ENCODE measurements at regions not wholly inside any gene's neighbourhood (a gene's known extent, or its start where the extent isn't known, plus 50 kb on each side); places are given as distances from the start of the nearest gene placed in this dataset.

- H3K9me3 ChIP-seq, result peaks cover 6 to 13% of the 10 kb centered on the region in 2 donors
These were observed 91.9 kb upstream of the GPC1 start for GRCh38 chr2:240343548-240343947.

GRCh38 chr2:240344904-240345303 is 90.6 kb upstream of the GPC1 start:
- Histone ChIP-seq H3K4me1 (no peaks in the 10 kb centered on the region), H3K4me3 (no peak overlapping the region), H3K27me3 (no peaks in the 10 kb centered on the region), H3K36me3 (no peaks in the 10 kb centered on the region), H3K9me3 (peaks cover 6 to 13% of the 10 kb centered on the region in 2 donors), H3K27ac (no peak overlapping the region)
- TF ChIP-seq CTCF (IDR thresholded peaks at IDR 0.05), result no peak
- no peak for DNase-seq (ENCODE audit: low spot score)

More at GRCh38 chr2:240343548-240343947, 91.9 kb upstream of the GPC1 start:
- Histone ChIP-seq H3K4me3 (no peak overlapping the region), H3K36me3 (no peaks in the 10 kb centered on the region), H3K27me3 (no peaks in the 10 kb centered on the region), H3K27ac (no peak overlapping the region), H3K4me1 (no peaks in the 10 kb centered on the region)
- TF ChIP-seq CTCF (IDR thresholded peaks at IDR 0.05), result no peak
- no peak for DNase-seq (ENCODE audit: low spot score)

- H3K27me3 ChIP-seq, result no peaks in the 10 kb centered on the region
- no peak for TF ChIP-seq CTCF (IDR thresholded peaks at IDR 0.05)
- peaks cover 6 to 13% of the 10 kb centered on the region in 2 donors for H3K9me3 ChIP-seq
- H3K4me1 ChIP-seq, result no peaks in the 10 kb centered on the region
- DNase-seq (ENCODE audit: low spot score), result no peak
- no peak overlapping the region for H3K4me3 ChIP-seq
- no peaks in the 10 kb centered on the region for H3K36me3 ChIP-seq
- H3K27ac ChIP-seq, result no peak overlapping the region
These were observed 89.3 kb upstream of the GPC1 start for GRCh38 chr2:240346015-240346752.

- H3K4me3 ChIP-seq, result no peak overlapping the region
- H3K27ac ChIP-seq, result no peak overlapping the region
- no peaks in the 10 kb centered on the region for H3K4me1 ChIP-seq
- no peaks in the 10 kb centered on the region for H3K36me3 ChIP-seq
- H3K27me3 ChIP-seq, result no peaks in the 10 kb centered on the region
- TF ChIP-seq CTCF (IDR thresholded peaks at IDR 0.05), result no peak
- H3K9me3 ChIP-seq, result peaks cover 6 to 13% of the 10 kb centered on the region in 2 donors
- DNase-seq (ENCODE audit: low spot score), result no peak
These were observed 88.6 kb upstream of the GPC1 start for GRCh38 chr2:240346753-240347372.

- Histone ChIP-seq H3K27me3 (no peaks in the 10 kb centered on the region), H3K4me3 (no peak overlapping the region), H3K4me1 (no peaks in the 10 kb centered on the region), H3K27ac (no peak overlapping the region), H3K36me3 (no peaks in the 10 kb centered on the region), H3K9me3 (peaks cover 6 to 13% of the 10 kb centered on the region in 2 donors)
- no peak for TF ChIP-seq CTCF (IDR thresholded peaks at IDR 0.05)
- no peak for DNase-seq (ENCODE audit: low spot score)
These were observed 88.0 kb upstream of the GPC1 start for GRCh38 chr2:240347373-240347940.

Measured in right atrium auricular region (tissue), 2 donors.